NCI-H446 (cell line): ENCODE measurements at regions not wholly inside any gene's neighbourhood (a gene's known extent, or its start where the extent isn't known, plus 50 kb on each side); places are given as distances from the start of the nearest gene placed in this dataset.

Experiments used
- DNase-seq, 2 experiments: peaks; one replicate each; lab custom pipeline; 2025; lab: John Stamatoyannopoulos, UW

- no peak for DNase-seq
These were observed 53.7 kb upstream of the HSD17B12 start for GRCh38 chr11:43626798-43627197.
